Fibroblast of lung (primary cell): ENCODE measurements at regions not wholly inside any gene's neighbourhood (a gene's known extent, or its start where the extent isn't known, plus 50 kb on each side); places are given as distances from the start of the nearest gene placed in this dataset.
A peak's percentile ranks its signal among the peaks of the same experiment; 100 is the strongest.

Experiments
- DNase-seq, 2 donors: peaks; one replicate each; pipeline versions ENCODE4 v3.0.0 to v3.0.0-alpha.2; 2010; ENCODE audit warnings: low read depth in 2 of 2
- H2AFZ ChIP-seq: 2 replicates; pipeline ENCODE4 v1.5.1; 2012; ENCODE audit warnings: low read length, control low read depth, inconsistent platforms
- H3K27ac ChIP-seq: 2 replicates; pipeline ENCODE4 v1.5.1; 2011; ENCODE audit warnings: low read length, control low read depth; ENCODE audit not compliant: insufficient read depth
- H3K27me3 ChIP-seq: 2 replicates; pipeline ENCODE4 v1.5.1; 2011; ENCODE audit warnings: mild to moderate bottlenecking, low read length; ENCODE audit not compliant: control insufficient read depth, insufficient read depth
- H3K36me3 ChIP-seq: 2 replicates; pipeline ENCODE4 v1.5.1; 2011; ENCODE audit warnings: low read length; ENCODE audit not compliant: control insufficient read depth, insufficient read depth
- H3K4me1 ChIP-seq: 2 replicates; pipeline ENCODE4 v1.5.1; 2011; ENCODE audit warnings: low read length; ENCODE audit not compliant: control insufficient read depth, insufficient read depth; ENCODE audit errors: extremely low read depth
- H3K4me2 ChIP-seq: 2 replicates; pipeline ENCODE4 v1.5.1; 2011; ENCODE audit warnings: low read length, control low read depth; ENCODE audit not compliant: insufficient read depth; ENCODE audit errors: extremely low read depth
- H3K4me3 ChIP-seq, 4 experiments: fragments of 200-600 bp in 1 of 4; sonication (generic) in 1 of 4; replicated peaks in 1 of 4; 2 replicates each; pipeline ENCODE4 v1.5.1; 2011 to 2016; ENCODE audit warnings: low read length in 4 of 4, low read depth in 3 of 4, mild to moderate bottlenecking in 3 of 4, control low read depth in 2 of 4, inconsistent platforms in 1 of 4, mixed read lengths in 1 of 4; ENCODE audit not compliant: insufficient read depth in 1 of 4; ENCODE audit errors: control extremely low read depth in 1 of 4
- H3K79me2 ChIP-seq: 2 replicates; pipeline ENCODE4 v1.5.1; 2012; ENCODE audit warnings: mild to moderate bottlenecking, low read length, inconsistent platforms; ENCODE audit not compliant: control insufficient read depth, insufficient read depth
- H3K9ac ChIP-seq: 2 replicates; pipeline ENCODE4 v1.5.1; 2011; ENCODE audit warnings: mild to moderate bottlenecking, low read length, control low read depth; ENCODE audit not compliant: insufficient read depth
- H3K9me3 ChIP-seq: 2 replicates; pipeline ENCODE4 v1.5.1; 2012; ENCODE audit warnings: low read depth, low read length; ENCODE audit not compliant: control insufficient read depth, insufficient read depth
- H4K20me1 ChIP-seq: 2 replicates; pipeline ENCODE4 v1.5.1; 2011; ENCODE audit warnings: low read length; ENCODE audit not compliant: control insufficient read depth, insufficient read depth; ENCODE audit errors: extremely low read depth
- CTCF ChIP-seq, 2 donors: IDR thresholded peaks in 1 of 2; conservative IDR thresholded peaks in 1 of 2; 1 replicate in 1 of 2; 2 replicates in 1 of 2; pipeline ENCODE4 v1.5.1; 2011 to 2012; ENCODE audit warnings: low read length in 2 of 2, control low read depth in 1 of 2, inconsistent platforms in 1 of 2, low read depth in 1 of 2, mild to moderate bottlenecking in 1 of 2
- EZH2 ChIP-seq: IDR thresholded peaks from 2 replicates; pipeline ENCODE4 v1.5.1; 2012; ENCODE audit warnings: low read length, control low read depth, mild to moderate bottlenecking; ENCODE audit errors: missing control alignments

GRCh38 chr3:23017801-23018200 lies 185.3 kb upstream of the UBE2E2 start:
- peak in 1 of 2 donors; percentile 78 for DNase-seq
- no peaks in the 10 kb centered on the region for H3K9me3 ChIP-seq
- no peaks in the 10 kb centered on the region for H3K79me2 ChIP-seq
- H3K27me3 ChIP-seq, result no peaks in the 10 kb centered on the region
- H4K20me1 ChIP-seq, result no peaks in the 10 kb centered on the region
- no peak overlapping the region for H3K9ac ChIP-seq
- no peak overlapping the region for H3K4me3 ChIP-seq
- TF ChIP-seq CTCF (conservative IDR thresholded peaks at IDR 0.05 in 1 of 2, IDR thresholded peaks at IDR 0.05 in 1 of 2; ENCODE audit: low read depth in 1 of 2, low read length in 2 of 2) (no peak), EZH2 (no peak)
- H3K4me2 ChIP-seq, result no peak overlapping the region
- H3K4me1 ChIP-seq, result no peaks in the 10 kb centered on the region
- no peaks in the 10 kb centered on the region for H3K36me3 ChIP-seq
- H3K27ac ChIP-seq, result no peak overlapping the region
- H2AFZ ChIP-seq, result no peak overlapping the region

DNA sequence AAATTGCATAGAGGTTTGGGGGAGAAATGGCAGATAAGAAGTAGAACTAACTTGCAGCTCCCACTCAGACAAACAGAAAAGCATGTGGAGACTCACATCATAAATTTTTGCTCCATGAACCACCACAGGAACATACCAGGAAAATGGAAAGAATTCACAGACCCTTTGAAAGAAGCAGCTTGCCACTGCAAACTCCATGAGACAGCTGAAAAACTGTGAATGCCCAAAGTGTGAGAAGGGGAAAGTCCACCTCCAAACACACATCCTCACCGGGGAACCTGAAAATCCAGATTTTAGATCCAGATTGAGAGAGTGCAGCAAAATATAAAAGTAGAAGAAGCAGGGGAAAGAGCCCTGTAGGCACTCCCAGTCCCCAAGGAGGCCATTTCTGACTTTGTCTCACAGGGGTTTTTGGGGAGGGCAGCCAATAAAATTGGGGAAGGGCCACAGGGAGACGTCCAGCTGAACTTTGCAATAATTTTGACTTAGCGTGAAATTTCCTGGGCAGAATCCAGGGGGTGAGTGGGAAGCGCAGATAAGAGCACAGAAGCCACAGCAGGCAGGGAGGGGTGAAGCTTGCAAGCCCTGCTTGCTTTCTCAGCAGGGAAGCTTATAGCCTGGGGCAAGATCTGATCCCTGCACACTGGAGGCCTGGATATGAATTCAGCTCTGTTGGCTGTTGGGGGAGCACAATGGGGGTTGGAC lies 183.4 kb upstream of the UBE2E2 start:
- Histone ChIP-seq H3K9ac (no peak overlapping the region), H4K20me1 (no peaks in the 10 kb centered on the region), H3K4me1 (no peaks in the 10 kb centered on the region), H3K36me3 (no peaks in the 10 kb centered on the region), H3K9me3 (no peaks in the 10 kb centered on the region), H3K4me2 (no peak overlapping the region), H3K27ac (no peak overlapping the region), H3K4me3 (no peak overlapping the region), H3K79me2 (no peaks in the 10 kb centered on the region), H2AFZ (no peak overlapping the region), H3K27me3 (no peaks in the 10 kb centered on the region)
- no peak for TF ChIP-seq EZH2
- TF ChIP-seq CTCF (conservative IDR thresholded peaks at IDR 0.05 in 1 of 2, IDR thresholded peaks at IDR 0.05 in 1 of 2; ENCODE audit: low read depth in 1 of 2, low read length in 2 of 2), result no peak
- peak in 1 of 2 donors; percentile 59 for DNase-seq

GRCh38 chr3:23028294-23028693 lies 174.8 kb upstream of the UBE2E2 start:
- TF ChIP-seq EZH2, result no peak
- TF ChIP-seq CTCF (conservative IDR thresholded peaks at IDR 0.05 in 1 of 2, IDR thresholded peaks at IDR 0.05 in 1 of 2; ENCODE audit: low read depth in 1 of 2, low read length in 2 of 2), result no peak
- no peaks in the 10 kb centered on the region for H3K79me2 ChIP-seq
- no peaks in the 10 kb centered on the region for H3K27me3 ChIP-seq
- H3K4me3 ChIP-seq, result no peak overlapping the region
- H3K4me1 ChIP-seq, result no peaks in the 10 kb centered on the region
- H3K4me2 ChIP-seq, result no peak overlapping the region
- no peaks in the 10 kb centered on the region for H3K36me3 ChIP-seq
- no peak overlapping the region for H3K27ac ChIP-seq
- no peaks in the 10 kb centered on the region for H4K20me1 ChIP-seq
- no peak overlapping the region for H2AFZ ChIP-seq
- H3K9me3 ChIP-seq, result no peaks in the 10 kb centered on the region
- no peak for DNase-seq
- no peak overlapping the region for H3K9ac ChIP-seq
